GM19239 (cell line): ENCODE measurements at regions not wholly inside any gene's neighbourhood (a gene's known extent, or its start where the extent isn't known, plus 50 kb on each side); places are given as distances from the start of the nearest gene placed in this dataset.
A peak's percentile ranks its signal among the peaks of the same experiment; 100 is the strongest.

Experiments
- DNase-seq: peaks from one replicate; pipeline ENCODE4 v3.0.0; 2011; ENCODE audit warnings: low spot score; ENCODE audit not compliant: insufficient read length
- FAIRE-seq: peaks from 2 replicates; lab custom pipeline; 2011; peaks lifted over from hg19 to GRCh38; lab: Jason Lieb, UNC

GRCh38 chr1:29849038-29849750, 612.9 kb downstream of the PTPRU start:
- FAIRE-seq = peak; percentile 58
- peak; percentile 13 for DNase-seq

DNA sequence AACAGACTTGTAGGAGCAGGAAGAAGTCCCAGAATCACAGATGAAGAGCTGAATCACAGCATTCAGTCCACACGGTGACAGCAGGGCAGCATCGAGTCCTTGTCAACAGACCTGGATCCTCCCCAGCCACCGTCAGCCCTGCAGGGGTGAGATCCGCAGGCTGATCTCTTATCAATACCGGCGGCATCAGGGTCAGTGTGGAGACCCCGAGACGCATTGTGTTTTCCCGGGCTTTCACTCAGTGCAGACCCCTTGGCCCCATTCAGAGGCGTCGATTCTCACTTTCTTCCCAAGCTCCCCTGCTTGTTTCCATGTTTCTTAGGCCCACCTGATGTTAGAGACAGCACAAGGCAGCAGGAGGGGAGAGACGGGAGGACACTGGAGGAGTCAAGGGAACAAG, 609.6 kb downstream of the PTPRU start:
- DNase-seq (no peak), FAIRE-seq (no peak)

DNA sequence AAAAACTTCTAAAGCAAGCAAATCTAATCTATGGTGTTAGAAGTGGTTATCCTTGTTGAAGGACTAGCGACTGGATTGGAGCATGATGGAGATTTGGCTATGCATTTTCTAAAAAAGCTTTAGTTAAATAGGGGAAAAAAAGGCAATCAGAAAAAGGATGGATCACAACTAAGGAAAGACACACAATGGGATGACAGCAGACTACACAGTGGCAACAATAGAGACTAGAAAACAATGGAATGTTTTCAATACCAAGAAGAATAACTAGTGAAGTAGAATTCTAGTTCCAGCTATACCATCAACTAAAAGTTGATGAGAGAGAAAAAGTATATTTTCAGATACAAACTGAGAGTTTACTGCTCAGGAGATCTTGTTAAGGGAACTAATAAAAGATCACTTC, 605.8 kb downstream of the PTPRU start:
- DNase-seq (no peak), FAIRE-seq (no peak)

- FAIRE-seq (no peak), DNase-seq (no peak)
Observed at GRCh38 chr1:29839726-29840125, 603.4 kb downstream of the PTPRU start.

- FAIRE-seq (no peak), DNase-seq (no peak)
Observed at GRCh38 chr1:29838738-29839320, 602.5 kb downstream of the PTPRU start.

DNA sequence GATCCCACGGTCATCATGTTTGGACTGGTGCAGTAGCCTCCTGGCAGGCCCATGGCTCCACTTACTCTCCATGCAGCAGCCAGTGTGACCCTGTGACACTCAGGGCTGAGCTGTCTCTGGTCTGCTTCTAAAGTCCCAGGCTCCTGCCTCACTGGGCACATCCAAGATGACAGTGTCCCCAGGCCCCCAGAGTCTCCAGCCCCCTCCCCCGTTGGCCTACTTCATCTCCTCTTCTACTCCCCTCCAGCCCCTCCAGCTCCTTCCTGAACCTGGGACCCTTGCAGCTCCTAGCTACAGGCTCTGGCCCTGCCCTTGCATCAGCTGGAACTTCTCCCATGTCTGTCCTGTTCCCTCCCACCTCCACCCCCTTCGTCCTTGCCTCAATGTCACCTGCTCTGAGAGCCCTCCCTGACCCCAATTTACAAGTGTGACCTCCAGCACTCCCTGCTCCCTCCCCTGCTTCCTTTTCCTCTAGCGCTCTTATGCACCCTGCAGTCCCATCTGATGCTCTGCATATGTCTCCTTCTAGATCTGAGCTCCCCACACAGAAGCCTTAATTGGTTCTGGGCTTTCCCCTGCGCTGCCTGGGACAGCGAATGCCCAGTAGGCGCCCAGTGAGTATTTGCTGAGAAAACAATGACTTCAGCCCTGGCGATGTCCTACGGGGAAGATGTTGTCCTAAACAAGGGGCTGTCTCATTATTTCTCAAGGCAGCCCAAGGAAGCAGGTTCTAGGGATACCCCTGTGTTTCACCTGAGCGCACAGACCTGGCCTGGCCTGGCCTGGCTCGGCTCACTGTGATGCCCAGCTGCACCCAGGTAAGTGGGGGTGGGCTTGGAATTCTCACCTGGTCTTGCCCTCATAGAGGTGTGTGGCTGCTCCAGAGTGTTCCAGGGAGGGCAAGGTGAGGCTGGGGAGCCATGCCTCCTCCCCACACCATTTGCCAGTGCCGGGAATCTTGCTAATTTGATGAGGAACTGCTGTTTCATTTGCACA, 600.6 kb downstream of the PTPRU start:
- DNase-seq = no peak
- no peak for FAIRE-seq

DNA sequence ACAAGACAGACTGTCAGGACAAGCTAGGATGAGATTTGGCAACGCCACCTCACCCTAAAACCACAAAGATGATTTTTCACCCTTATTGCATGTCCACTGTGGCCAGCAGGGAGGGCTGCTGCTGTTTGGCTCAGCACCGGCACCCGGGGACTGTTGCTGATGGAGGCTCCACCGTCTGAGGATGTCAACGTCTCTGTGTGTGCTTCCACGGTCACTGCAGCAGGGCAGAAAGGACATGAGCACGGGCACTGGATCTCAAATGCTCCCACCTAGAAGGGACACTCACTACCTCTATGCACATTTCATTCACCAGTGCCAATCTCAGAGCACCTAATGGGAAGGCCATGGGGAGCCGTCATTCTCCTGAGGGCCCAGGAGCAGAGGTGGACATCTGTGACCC, 599.6 kb downstream of the PTPRU start:
- FAIRE-seq (no peak), DNase-seq (no peak)

DNA sequence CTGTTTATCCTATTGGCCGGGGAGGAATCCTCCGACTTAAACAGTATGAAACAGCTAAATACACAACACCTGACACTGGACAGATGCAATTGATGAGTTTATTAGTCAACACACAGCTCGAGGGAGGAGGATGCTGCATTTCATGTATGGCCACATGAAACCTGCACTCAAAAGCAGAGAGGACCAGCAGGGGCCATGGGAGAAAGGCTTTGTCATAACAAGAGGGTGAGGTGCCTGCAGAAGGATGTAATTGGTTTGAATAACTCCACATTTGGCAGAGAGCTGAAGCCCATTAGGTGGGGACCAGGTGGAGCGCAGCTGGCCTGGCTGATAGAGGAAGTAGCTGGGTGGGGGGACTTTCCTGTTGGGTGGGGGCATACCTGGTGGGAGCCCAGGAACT, 599.1 kb downstream of the PTPRU start:
- FAIRE-seq = no peak
- DNase-seq = no peak

DNA sequence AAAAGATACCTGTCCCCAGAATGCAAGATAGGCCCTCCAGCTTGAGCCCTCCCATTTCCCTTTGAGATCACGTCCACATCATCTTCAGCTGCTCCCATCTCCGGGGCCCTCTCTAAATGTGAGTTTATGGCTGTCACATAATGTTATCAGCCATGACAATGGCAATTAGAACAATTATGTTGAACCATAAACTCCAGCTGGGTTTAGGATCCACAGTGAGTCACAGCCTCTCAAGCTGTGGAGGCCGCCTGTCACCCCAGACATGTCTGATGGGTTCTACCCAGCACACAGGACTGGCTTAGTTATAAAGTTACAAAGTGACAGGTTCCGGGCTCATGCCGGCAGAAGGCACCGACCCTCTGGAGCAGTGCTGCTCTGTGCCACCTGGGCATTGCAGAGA, 597.3 kb downstream of the PTPRU start:
- FAIRE-seq (no peak), DNase-seq (no peak)

GRCh38 chr1:29832936-29833335, 596.6 kb downstream of the PTPRU start:
- FAIRE-seq (no peak), DNase-seq (no peak)

DNA sequence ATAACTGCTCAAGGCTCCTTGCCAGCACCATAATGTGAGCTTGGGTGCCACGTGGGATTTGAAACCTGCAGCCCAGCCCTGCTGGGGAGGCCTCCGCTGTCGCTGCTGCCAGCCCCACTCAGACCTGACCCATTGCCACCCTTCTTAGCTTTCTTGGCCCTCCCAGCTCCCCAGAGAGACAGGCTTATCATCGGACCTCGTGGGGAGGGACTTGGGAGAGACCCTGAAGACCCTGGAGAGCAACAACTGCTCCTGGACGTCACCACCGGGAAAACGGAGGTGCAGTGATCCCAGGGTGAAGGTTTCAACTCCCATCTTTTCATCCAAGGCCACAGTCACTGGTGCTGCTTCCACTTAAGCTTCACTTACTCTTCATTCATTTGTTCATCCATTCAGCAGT, 596.1 kb downstream of the PTPRU start:
- DNase-seq (no peak), FAIRE-seq (no peak)

GRCh38 chr1:29831500-29832117, 595.3 kb downstream of the PTPRU start:
- no peak for DNase-seq
- no peak for FAIRE-seq

DNA sequence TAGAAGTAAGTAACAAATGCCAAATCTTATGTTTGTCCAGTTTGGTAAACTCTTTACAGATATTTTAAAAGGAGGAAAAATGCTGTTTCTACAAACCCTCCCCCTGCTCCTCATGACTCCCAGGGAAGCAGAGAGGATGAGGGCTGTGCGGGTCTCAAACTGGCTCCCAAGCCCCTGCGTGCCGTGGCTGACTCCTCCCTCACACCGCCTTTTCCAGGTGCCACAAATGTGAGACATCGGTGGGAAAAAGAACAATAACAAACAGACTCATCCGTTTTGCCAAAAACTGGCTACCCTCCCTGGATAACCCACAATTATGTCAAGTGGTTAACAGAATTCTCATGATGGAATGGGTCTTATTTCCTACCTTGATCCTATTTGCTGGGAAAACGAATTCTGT, 594.6 kb downstream of the PTPRU start:
- DNase-seq = no peak

GRCh38 chr1:29830383-29830782, 594.1 kb downstream of the PTPRU start:
- FAIRE-seq (no peak), DNase-seq (no peak)

More for the DNA sequence above, 594.6 kb downstream of the PTPRU start:
- FAIRE-seq = no peak

GRCh38 chr1:29829448-29830344, 593.4 kb downstream of the PTPRU start:
- FAIRE-seq = no peak
- no peak for DNase-seq

- no peak for FAIRE-seq
Observed at GRCh38 chr1:29828526-29829447, 592.5 kb downstream of the PTPRU start.

GRCh38 chr1:29827801-29828525, 591.6 kb downstream of the PTPRU start:
- DNase-seq (no peak), FAIRE-seq (no peak)

More at GRCh38 chr1:29828526-29829447, 592.5 kb downstream of the PTPRU start:
- no peak for DNase-seq

- no peak for FAIRE-seq
- DNase-seq = no peak
Observed at GRCh38 chr1:29827237-29827750, 591.0 kb downstream of the PTPRU start.
